Chondrocyte (in vitro differentiated cells): ENCODE measurements at regions not wholly inside any gene's neighbourhood (a gene's known extent, or its start where the extent isn't known, plus 50 kb on each side); places are given as distances from the start of the nearest gene placed in this dataset.
"Not testable (repeated sequence)": the region's sequence is repeated elsewhere in the genome, so short reads cannot be mapped to it uniquely, and the experiment has no call there.

Source experiments
- DNase-seq: peaks from one replicate; pipeline ENCODE4 v3.0.0; 2021; ENCODE audit warnings: mixed read lengths, low spot score
- H3K27ac Mint-ChIP-seq: one replicate; pipeline ENCODE4 v1.8.0; 2021; ENCODE audit warnings: mild to moderate bottlenecking, moderate library complexity, mixed read lengths; ENCODE audit not compliant: unreplicated experiment
- H3K27me3 Mint-ChIP-seq: 2 replicates; pipeline ENCODE4 v1.8.0; 2021; ENCODE audit warnings: low read depth, mixed read lengths
- H3K36me3 Mint-ChIP-seq: 2 replicates; pipeline ENCODE4 v1.8.0; 2021; ENCODE audit warnings: low read depth, mixed read lengths
- H3K4me1 Mint-ChIP-seq: 2 replicates; pipeline ENCODE4 v1.8.0; 2021; ENCODE audit warnings: low read depth, mild to moderate bottlenecking, mixed read lengths
- H3K4me3 Mint-ChIP-seq: one replicate; pipeline ENCODE4 v1.8.0; 2021; ENCODE audit warnings: mild to moderate bottlenecking, moderate library complexity, mixed read lengths; ENCODE audit not compliant: unreplicated experiment
- H3K9me3 Mint-ChIP-seq: 2 replicates; pipeline ENCODE4 v1.8.0; 2021; ENCODE audit warnings: low read depth, mixed read lengths
- CTCF ChIP-seq: fragments of 200-600 bp; sonication (generic); IDR thresholded peaks from 2 replicates; pipeline ENCODE4 v1.5.0; 2021; ENCODE audit warnings: antibody characterized with exemption, mild to moderate bottlenecking, moderate library complexity

- no peak for TF ChIP-seq CTCF
- Mint-ChIP-seq H3K27ac (no peak overlapping the region), H3K27me3 (no peaks in the 10 kb centered on the region)
Measured at GRCh38 chr3:178950676-178951075, 120.9 kb downstream of the ZMAT3 start.

GRCh38 chr3:178949896-178950295 lies 121.7 kb downstream of the ZMAT3 start:
- no peak for TF ChIP-seq CTCF
- H3K4me3 Mint-ChIP-seq, result no peak overlapping the region

More at GRCh38 chr3:178950676-178951075, 120.9 kb downstream of the ZMAT3 start:
- H3K36me3 Mint-ChIP-seq, result peaks cover 2% of the 10 kb centered on the region
- peaks cover 9% of the 10 kb centered on the region for H3K9me3 Mint-ChIP-seq
- H3K4me3 Mint-ChIP-seq, result no peak overlapping the region
- no peaks in the 10 kb centered on the region for H3K4me1 Mint-ChIP-seq
- no peak for DNase-seq

GRCh38 chr3:178948546-178948945 lies 123.1 kb downstream of the ZMAT3 start:
- no peak for DNase-seq
- Mint-ChIP-seq H3K27ac (no peak overlapping the region), H3K36me3 (peaks cover 6% of the 10 kb centered on the region), H3K4me1 (no peaks in the 10 kb centered on the region), H3K4me3 (no peak overlapping the region), H3K27me3 (no peaks in the 10 kb centered on the region), H3K9me3 (peaks cover 26% of the 10 kb centered on the region)
- TF ChIP-seq CTCF, result no peak

More at GRCh38 chr3:178949896-178950295, 121.7 kb downstream of the ZMAT3 start:
- no peak overlapping the region for H3K27ac Mint-ChIP-seq
- no peaks in the 10 kb centered on the region for H3K27me3 Mint-ChIP-seq
- peaks cover 15% of the 10 kb centered on the region for H3K9me3 Mint-ChIP-seq
- H3K4me1 Mint-ChIP-seq, result no peaks in the 10 kb centered on the region
- DNase-seq, result no peak
- peaks cover 2% of the 10 kb centered on the region for H3K36me3 Mint-ChIP-seq

- Mint-ChIP-seq H3K4me3 (no peak overlapping the region), H3K4me1 (no peaks in the 10 kb centered on the region), H3K9me3 (peaks cover 31% of the 10 kb centered on the region), H3K36me3 (peaks cover 6% of the 10 kb centered on the region), H3K27me3 (no peaks in the 10 kb centered on the region), H3K27ac (no peak overlapping the region)
- DNase-seq, result no peak
- peak; percentile 82 for TF ChIP-seq CTCF
Measured at GRCh38 chr3:178947738-178948137, 123.9 kb downstream of the ZMAT3 start.

- H3K36me3 Mint-ChIP-seq, result not testable (repeated sequence)
Measured at GRCh38 chr3:178942261-178942660, 129.3 kb downstream of the ZMAT3 start.

GRCh38 chr3:178930116-178930515 lies 141.5 kb downstream of the ZMAT3 start:
- H3K9me3 Mint-ChIP-seq, result peaks cover 62% of the 10 kb centered on the region
- no peak overlapping the region for H3K27ac Mint-ChIP-seq
- peaks cover 6% of the 10 kb centered on the region for H3K27me3 Mint-ChIP-seq
- no peaks in the 10 kb centered on the region for H3K4me1 Mint-ChIP-seq
- DNase-seq, result no peak
- no peak overlapping the region for H3K4me3 Mint-ChIP-seq
- peaks cover 17% of the 10 kb centered on the region for H3K36me3 Mint-ChIP-seq
- no peak for TF ChIP-seq CTCF

More at GRCh38 chr3:178942261-178942660, 129.3 kb downstream of the ZMAT3 start:
- not testable (repeated sequence) for H3K4me1 Mint-ChIP-seq, DNase-seq, H3K27me3 Mint-ChIP-seq, H3K27ac Mint-ChIP-seq, H3K4me3 Mint-ChIP-seq
- H3K9me3 Mint-ChIP-seq, result peaks cover 38% of the 10 kb centered on the region
